Stimulated activated naive CD4-positive, alpha-beta T cell (primary cell): ENCODE measurements at regions not wholly inside any gene's neighbourhood (a gene's known extent, or its start where the extent isn't known, plus 50 kb on each side); places are given as distances from the start of the nearest gene placed in this dataset.

ENCODE experiments used
- DNase-seq, 6 experiments: peaks; one replicate each; lab custom pipeline; 2025; lab: John Stamatoyannopoulos, UW

DNA sequence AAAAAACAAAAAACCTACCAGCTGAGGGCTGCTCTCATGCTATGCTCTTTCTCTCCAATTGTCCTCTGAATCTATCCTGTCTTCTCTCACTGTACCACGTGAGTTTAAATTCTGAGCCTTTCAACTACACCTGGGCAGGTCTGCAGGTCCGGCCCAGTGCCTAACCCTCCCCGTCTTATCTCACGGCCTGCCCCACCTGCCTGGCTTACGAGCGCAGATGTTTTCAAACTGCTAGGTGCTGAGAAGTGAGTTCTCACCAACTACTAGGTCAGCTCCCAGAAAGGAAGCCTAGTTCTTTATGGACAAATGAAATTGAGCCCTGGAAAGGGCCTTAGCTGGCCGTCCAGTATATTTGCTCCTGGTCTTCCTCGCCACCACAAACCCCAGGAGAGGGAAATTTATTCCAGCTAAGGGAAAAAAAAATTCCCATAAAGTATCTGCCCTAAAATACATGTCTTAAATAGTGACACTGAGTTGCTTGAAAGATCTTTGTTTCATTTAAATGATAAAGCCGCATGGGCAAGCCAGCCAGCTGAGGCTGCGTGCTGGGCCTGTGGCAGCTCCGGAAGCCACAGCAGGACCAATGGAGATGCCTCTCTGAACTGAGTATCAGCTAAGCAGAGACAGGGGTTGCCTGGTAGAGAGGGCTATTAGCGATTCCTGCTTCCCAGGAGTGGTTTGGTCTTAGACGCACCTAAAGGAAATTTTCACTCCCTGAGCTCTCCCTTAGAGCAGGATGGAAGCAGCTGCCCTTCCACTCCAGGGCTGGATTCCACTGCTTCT, 92.5 kb upstream of the NCK2 start:
- DNase-seq = no peak

DNA sequence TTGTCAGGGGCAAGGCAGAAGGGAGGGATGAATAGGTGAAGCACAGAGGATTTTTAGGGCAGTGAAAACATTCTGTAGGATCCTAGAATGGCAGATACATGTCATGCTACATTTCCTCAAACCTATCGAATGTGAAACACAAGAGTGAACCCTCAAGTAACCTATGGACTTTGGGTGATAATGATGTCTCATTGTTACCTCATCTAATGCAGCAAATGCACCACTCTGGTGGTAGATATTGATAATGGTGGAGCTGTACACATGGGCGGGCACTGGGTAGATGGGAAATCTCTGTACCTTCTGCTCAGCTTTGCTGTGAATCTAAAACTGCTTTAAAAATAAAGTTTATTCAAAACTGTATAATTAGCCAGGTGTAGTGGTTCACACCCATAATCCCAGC, 95.2 kb upstream of the NCK2 start:
- no peak for DNase-seq

DNA sequence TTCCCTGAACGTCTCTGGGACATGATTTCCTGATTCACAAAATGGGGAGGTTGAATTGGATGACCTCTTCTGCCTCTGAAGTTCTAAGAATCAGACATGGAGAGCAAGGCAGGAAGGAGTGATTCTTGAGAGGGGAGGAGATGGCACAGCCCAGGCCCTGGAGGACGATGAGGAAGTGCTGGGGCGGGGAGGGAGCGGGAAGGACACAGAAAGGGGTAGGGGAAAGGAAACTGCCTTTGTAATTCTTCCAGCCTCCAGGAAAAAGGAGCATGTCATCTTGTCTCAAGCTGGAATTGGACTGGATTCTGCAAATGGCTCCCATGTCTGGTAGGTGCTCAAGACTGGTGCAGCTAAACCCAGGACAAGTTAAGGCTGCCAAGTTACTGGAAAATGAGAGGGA, 97.0 kb upstream of the NCK2 start:
- no peak for DNase-seq

DNA sequence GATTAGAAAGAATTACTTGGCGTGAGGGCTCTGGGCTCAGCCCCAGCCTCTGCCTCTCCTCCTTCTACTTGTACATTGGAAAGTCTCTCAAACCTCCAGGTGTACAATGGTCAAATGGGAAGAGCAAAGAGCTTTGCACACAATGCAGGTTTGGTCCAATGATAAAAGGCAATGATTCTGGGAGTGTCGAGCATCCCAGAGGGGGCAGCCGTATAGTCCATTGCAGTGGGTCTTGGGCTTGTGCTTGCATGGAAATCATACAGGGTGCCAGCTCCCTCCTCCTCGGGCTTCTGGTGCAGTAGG, 98.0 kb upstream of the NCK2 start:
- no peak for DNase-seq

DNA sequence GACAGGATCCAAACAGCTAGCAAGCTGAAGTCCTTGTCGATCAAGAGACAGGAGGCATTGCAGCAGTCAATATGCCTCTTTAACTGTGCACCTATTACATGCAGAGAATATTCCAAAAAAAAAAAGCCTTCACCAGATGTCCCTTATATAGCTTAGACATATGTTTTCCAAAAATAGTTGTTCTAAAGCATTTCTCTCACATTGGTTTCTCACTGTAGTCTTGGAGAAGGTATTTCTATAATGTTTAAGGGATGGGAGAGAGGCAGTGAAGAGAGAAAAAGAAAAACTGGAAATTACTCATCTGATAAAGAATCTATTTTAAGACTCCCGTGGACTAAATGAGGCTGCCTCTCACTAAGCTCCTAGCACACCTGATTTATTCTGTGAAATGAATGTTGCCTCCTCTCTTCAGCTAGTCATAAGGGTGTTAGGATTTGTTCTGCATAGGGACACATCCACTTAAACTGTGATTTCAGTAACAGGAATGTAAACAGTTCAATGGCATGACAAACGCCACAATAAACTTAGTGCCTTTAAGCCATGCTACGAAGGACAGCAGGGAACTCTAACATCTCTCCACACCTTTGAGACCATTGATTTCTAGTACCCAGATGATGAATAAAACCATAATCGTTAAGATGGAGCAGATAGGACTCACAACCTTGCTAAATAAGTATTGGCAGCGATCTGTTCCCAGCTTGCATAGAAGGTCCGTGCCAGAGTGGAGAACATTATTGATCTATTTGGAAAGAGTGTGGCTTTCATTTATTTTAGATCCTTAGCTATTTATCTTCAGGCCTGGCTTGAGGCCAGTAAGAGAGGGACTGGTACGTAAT, 98.6 kb upstream of the NCK2 start:
- no peak for DNase-seq

DNA sequence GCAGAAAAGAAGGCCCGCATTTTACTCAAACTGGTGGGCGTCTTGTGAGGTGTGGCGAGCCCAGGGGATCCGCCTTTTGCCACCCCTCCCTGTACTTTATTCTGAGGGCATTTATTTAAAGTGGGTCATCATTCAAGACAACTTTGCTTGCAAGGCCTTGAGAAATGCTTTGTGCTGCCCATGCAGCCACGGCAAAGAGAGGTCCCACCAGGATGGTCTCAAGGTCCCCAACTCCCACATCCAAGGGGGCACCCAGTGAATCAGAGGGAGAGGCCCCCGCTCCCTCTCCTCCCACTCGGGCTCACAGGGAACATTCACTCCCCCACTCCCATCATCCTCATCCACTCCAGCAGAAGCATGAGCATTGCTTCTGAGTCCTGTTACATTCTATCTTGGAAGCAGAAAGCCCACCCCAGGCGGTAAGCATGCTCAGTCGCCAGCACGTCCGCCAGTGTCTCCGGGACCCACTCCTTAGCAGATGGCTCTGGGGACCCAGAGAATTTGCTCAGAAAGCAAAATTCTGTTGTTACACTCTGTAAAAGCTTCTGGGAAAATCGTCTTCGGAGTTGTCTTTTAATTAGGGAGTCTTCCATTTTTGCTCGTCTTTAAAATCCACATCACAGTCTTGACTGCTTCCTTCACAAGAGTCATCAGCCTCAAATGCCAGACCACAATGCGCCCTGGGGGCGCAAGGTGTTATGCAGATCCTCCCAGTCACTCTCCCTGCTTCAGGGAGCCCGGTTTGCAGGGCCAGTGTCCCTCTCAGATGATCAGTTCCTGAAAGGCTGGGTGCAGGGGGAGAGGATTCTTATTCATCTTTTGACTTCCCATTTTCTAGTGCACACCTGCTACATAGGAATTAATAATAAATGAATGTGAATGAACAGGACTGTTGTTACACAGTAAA, 99.4 kb upstream of the NCK2 start:
- DNase-seq = no peak

- DNase-seq = no peak
Measured at GRCh38 chr2:105644174-105644980, 100.3 kb upstream of the NCK2 start.

GRCh38 chr2:105643405-105644173, 101.1 kb upstream of the NCK2 start:
- DNase-seq = no peak

- DNase-seq = no peak
Measured at GRCh38 chr2:105641389-105641811, 103.3 kb upstream of the NCK2 start.

DNA sequence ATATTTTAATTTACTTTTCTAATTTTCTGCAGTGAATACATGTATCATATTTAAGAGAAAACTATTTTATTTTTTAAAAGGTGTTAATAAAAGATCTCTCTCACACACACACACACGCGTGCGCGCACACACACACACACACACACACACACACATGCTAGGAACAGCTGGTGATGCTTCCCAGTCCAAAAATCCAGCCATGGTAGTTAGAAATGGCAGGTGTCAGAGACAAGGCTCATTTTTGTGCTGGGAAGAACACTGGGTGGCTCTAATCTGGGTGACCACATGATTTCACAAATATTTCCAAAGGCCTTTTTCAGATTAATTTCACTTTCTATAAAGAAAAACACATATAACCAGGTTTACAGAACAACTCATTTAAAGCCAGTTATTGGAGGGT, 104.5 kb upstream of the NCK2 start:
- DNase-seq = no peak

DNA sequence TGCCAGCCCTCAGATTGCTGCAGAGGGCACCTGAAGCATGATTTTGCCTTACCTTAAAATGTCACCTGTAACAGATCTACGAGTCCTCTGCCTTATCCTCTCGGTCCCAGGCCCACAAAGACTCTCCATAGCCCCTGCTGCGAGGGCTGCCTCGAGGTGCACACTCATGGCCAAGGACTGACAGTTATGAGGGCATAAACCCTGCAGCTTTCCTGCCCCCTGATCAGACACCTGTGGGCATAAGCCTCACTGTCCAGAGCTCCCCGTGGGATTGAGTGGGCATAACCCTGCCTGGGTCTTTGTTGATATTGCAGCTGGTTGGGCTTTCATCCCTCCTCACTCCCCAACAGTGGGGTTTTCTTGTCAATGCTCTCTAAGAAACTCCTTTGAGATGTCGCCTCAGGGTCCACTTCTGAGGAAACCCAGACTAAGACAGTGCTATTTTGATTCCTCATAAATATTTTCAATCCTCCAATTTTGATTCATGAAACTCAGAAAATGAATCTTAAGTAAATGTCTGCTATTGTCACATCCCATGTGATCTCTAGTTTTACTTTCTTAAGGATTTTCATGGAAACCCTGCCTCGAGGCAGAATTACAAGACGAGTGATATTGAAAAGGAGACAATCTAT, 108.5 kb upstream of the NCK2 start:
- DNase-seq = no peak

- DNase-seq = no peak
Measured at GRCh38 chr2:105635564-105635963, 109.1 kb upstream of the NCK2 start.

- DNase-seq = no peak
Measured at GRCh38 chr2:105634198-105634597, 110.5 kb upstream of the NCK2 start.

- no peak for DNase-seq
Measured at GRCh38 chr2:105631922-105632321, 112.8 kb upstream of the NCK2 start.

DNA sequence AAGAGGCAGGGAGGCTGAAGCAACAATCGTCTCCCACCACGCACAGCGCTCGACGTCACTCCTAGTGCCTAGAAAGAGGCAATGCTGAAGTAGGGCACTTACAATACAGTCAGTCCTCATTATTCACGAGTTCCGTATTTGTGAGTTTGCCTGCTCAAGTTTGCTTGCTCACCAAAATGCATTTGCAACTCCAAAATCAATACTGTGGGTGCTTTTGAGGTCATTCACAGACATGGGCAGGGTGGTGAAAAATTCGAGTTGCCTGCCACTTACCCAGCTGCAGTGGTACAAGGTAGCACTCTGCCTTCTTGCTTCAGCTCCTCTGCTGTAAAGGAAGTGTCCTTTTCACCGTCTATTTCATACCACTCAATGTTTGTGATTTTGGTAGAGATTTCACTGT, 113.7 kb upstream of the NCK2 start:
- no peak for DNase-seq

- DNase-seq = no peak
Measured at GRCh38 chr2:105629634-105630033, 115.1 kb upstream of the NCK2 start.

DNA sequence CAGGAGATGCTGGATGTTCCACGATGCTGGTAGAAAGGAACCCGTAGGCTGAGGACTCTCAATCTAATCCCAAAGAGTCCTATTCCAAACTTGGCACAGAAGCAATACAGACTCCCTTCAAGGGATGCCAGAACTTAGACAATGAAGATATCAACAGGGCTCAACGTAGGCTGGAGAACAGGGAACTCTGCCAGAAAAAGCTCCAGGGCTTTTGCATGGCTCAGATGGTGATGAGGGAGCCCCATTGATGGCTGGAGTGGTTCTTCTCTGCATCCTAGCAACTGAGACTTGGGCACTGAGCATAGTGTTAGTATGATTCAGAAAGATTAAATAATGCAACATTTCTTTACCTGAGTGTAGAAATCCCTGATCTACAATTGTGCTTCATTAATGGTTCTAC, 117.2 kb upstream of the NCK2 start:
- no peak for DNase-seq

- no peak for DNase-seq
Measured at GRCh38 chr2:105626966-105627340, 117.8 kb upstream of the NCK2 start.

- DNase-seq = no peak
Measured at GRCh38 chr2:105626212-105626965, 118.3 kb upstream of the NCK2 start.

DNA sequence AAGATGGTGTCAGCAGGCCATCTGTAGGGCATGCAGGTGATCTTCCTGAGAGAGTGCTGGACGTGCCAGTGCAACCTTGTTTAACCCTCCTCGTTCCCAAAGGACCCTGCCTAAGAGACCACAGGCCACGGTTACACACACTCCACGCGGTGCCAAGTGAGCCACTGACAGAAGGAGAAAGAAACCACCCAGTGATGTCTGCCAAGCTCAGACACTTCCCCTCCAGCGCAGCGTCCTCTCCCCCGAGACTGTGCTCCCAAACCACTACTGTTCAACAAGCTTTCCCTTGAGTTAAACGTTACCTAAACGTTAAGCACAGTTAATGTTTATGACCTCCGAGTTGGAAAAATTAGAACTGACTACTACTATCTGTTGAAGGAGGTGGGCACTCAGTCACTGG, 119.1 kb upstream of the NCK2 start:
- no peak for DNase-seq
